SJSA1 (cell line): ENCODE measurements at regions not wholly inside any gene's neighbourhood (a gene's known extent, or its start where the extent isn't known, plus 50 kb on each side); places are given as distances from the start of the nearest gene placed in this dataset.
"Not testable (repeated sequence)": the region's sequence is repeated elsewhere in the genome, so short reads cannot be mapped to it uniquely, and the experiment has no call there.

Source experiments
- DNase-seq, 2 experiments: peaks; one replicate each; pipeline ENCODE4 v3.0.0-alpha.2; 2015 to 2020; ENCODE audit warnings: low spot score in 2 of 2, low read depth in 1 of 2
- H3K27ac ChIP-seq: fragments of 250-450 bp; sonication (Bioruptor Pico); 2 replicates; pipeline ENCODE4 v1.5.1; 2020; ENCODE audit warnings: mild to moderate bottlenecking, moderate library complexity
- H3K27me3 ChIP-seq: fragments of 250-450 bp; sonication (Bioruptor Pico); replicated peaks from 2 replicates; pipeline ENCODE4 v1.5.1; 2020; ENCODE audit warnings: mild to moderate bottlenecking, moderate library complexity
- H3K36me3 ChIP-seq: fragments of 250-450 bp; sonication (Bioruptor Pico); 2 replicates; pipeline ENCODE4 v1.5.1; 2020; ENCODE audit warnings: mild to moderate bottlenecking
- H3K4me1 ChIP-seq: fragments of 250-450 bp; sonication (Bioruptor Pico); replicated peaks from 2 replicates; pipeline ENCODE4 v1.6.1; 2021; ENCODE audit warnings: mild to moderate bottlenecking
- H3K4me3 ChIP-seq: fragments of 250-450 bp; sonication (Bioruptor Pico); 2 replicates; pipeline ENCODE4 v1.5.1; 2020; ENCODE audit warnings: mild to moderate bottlenecking
- H3K9me3 ChIP-seq: fragments of 250-450 bp; sonication (Bioruptor Pico); replicated peaks from 2 replicates; pipeline ENCODE4 v1.5.1; 2020; ENCODE audit warnings: mild to moderate bottlenecking

GRCh38 chr10:21296575-21297355, 228.7 kb downstream of the SKIDA1 start:
- DNase-seq, result no peak
- Histone ChIP-seq H3K27me3 (no peaks in the 10 kb centered on the region), H3K27ac (no peak overlapping the region), H3K4me3 (no peak overlapping the region), H3K36me3 (no peaks in the 10 kb centered on the region), H3K4me1 (peaks cover 20% of the 10 kb centered on the region), H3K9me3 (no peaks in the 10 kb centered on the region)

GRCh38 chr10:21293518-21294356, 231.7 kb downstream of the SKIDA1 start:
- Histone ChIP-seq H3K36me3 (no peaks in the 10 kb centered on the region), H3K27me3 (no peaks in the 10 kb centered on the region), H3K4me1 (peaks cover 32% of the 10 kb centered on the region), H3K4me3 (peak overlapping the region; percentile 6; the same call in 1 of the 2 replicates), H3K9me3 (no peaks in the 10 kb centered on the region), H3K27ac (peak overlapping the region; percentile 92)
- no peak for DNase-seq

- H3K36me3 ChIP-seq, result no peaks in the 10 kb centered on the region
- peaks cover 32% of the 10 kb centered on the region for H3K4me1 ChIP-seq
- no peaks in the 10 kb centered on the region for H3K9me3 ChIP-seq
- H3K27ac ChIP-seq, result peak overlapping the region; percentile 92
- peak overlapping the region; percentile 6; the same call in 1 of the 2 replicates for H3K4me3 ChIP-seq
- no peaks in the 10 kb centered on the region for H3K27me3 ChIP-seq
- peak; percentile 96 to 99 for DNase-seq
These were observed 232.5 kb downstream of the SKIDA1 start for GRCh38 chr10:21292763-21293517.

- Histone ChIP-seq H3K4me1 (peaks cover 48% of the 10 kb centered on the region), H3K27ac (peak overlapping the region; percentile 92; the same call in 1 of the 2 replicates), H3K4me3 (no peak overlapping the region), H3K27me3 (no peaks in the 10 kb centered on the region), H3K9me3 (no peaks in the 10 kb centered on the region), H3K36me3 (no peaks in the 10 kb centered on the region)
- DNase-seq, result no peak
These were observed 234.9 kb downstream of the SKIDA1 start for GRCh38 chr10:21290499-21291160.

- DNase-seq, result no peak
- H3K27ac ChIP-seq, result no peak overlapping the region
- no peak overlapping the region for H3K4me3 ChIP-seq
- H3K36me3 ChIP-seq, result no peaks in the 10 kb centered on the region
- H3K4me1 ChIP-seq, result peaks cover 55% of the 10 kb centered on the region
- no peaks in the 10 kb centered on the region for H3K9me3 ChIP-seq
- no peaks in the 10 kb centered on the region for H3K27me3 ChIP-seq
These were observed 235.5 kb downstream of the SKIDA1 start for GRCh38 chr10:21289961-21290360.

GRCh38 chr10:21289271-21289670, 236.2 kb downstream of the SKIDA1 start:
- Histone ChIP-seq H3K4me1 (peaks cover 57% of the 10 kb centered on the region), H3K27ac (no peak overlapping the region), H3K9me3 (no peaks in the 10 kb centered on the region), H3K27me3 (no peaks in the 10 kb centered on the region), H3K36me3 (no peaks in the 10 kb centered on the region), H3K4me3 (no peak overlapping the region)
- no peak for DNase-seq

- DNase-seq, result peak; percentile 86 to 88
- Histone ChIP-seq H3K4me3 (no peak overlapping the region), H3K9me3 (no peaks in the 10 kb centered on the region), H3K36me3 (no peaks in the 10 kb centered on the region), H3K27me3 (no peaks in the 10 kb centered on the region), H3K27ac (peak overlapping the region; percentile 51), H3K4me1 (peaks cover 47% of the 10 kb centered on the region)
These were observed 239.6 kb downstream of the SKIDA1 start for GRCh38 chr10:21285742-21286331.

GRCh38 chr10:21285207-21285606, 240.3 kb downstream of the SKIDA1 start:
- Histone ChIP-seq H3K27me3 (no peaks in the 10 kb centered on the region), H3K27ac (peak overlapping the region; percentile 51), H3K9me3 (no peaks in the 10 kb centered on the region), H3K36me3 (no peaks in the 10 kb centered on the region), H3K4me3 (no peak overlapping the region), H3K4me1 (peaks cover 46% of the 10 kb centered on the region)
- no peak for DNase-seq

GRCh38 chr10:21284301-21284700, 241.2 kb downstream of the SKIDA1 start:
- no peak overlapping the region for H3K4me3 ChIP-seq
- peaks cover 46% of the 10 kb centered on the region for H3K4me1 ChIP-seq
- no peak for DNase-seq

GRCh38 chr10:21283053-21283452, 242.4 kb downstream of the SKIDA1 start:
- not testable (repeated sequence) for H3K4me3 ChIP-seq, H3K36me3 ChIP-seq, DNase-seq, H3K27me3 ChIP-seq, H3K9me3 ChIP-seq, H3K27ac ChIP-seq
- peaks cover 53% of the 10 kb centered on the region for H3K4me1 ChIP-seq

More at GRCh38 chr10:21284301-21284700, 241.2 kb downstream of the SKIDA1 start:
- Histone ChIP-seq H3K27me3 (no peaks in the 10 kb centered on the region), H3K27ac (peak overlapping the region; percentile 51), H3K36me3 (no peaks in the 10 kb centered on the region), H3K9me3 (no peaks in the 10 kb centered on the region)

GRCh38 chr10:21281765-21282484, 243.6 kb downstream of the SKIDA1 start:
- Histone ChIP-seq H3K36me3 (no peaks in the 10 kb centered on the region), H3K4me3 (no peak overlapping the region), H3K27ac (0 out of 2 replicates have a peak overlapping the region, but pooled peaks have one; percentile 7), H3K4me1 (peaks cover 50% of the 10 kb centered on the region), H3K9me3 (0 out of 2 replicates have a peak, but pooled peaks cover 2% of the 10 kb centered on the region), H3K27me3 (no peaks in the 10 kb centered on the region)
- DNase-seq, result no peak

- no peak overlapping the region for H3K27ac ChIP-seq
- DNase-seq, result no peak
- H3K9me3 ChIP-seq, result 0 out of 2 replicates have a peak, but pooled peaks cover 2% of the 10 kb centered on the region
- H3K4me3 ChIP-seq, result no peak overlapping the region
- no peaks in the 10 kb centered on the region for H3K36me3 ChIP-seq
- H3K27me3 ChIP-seq, result no peaks in the 10 kb centered on the region
- H3K4me1 ChIP-seq, result peaks cover 48% of the 10 kb centered on the region
These were observed 244.4 kb downstream of the SKIDA1 start for GRCh38 chr10:21280971-21281572.
